GM19452 (cell line): ENCODE measurements at regions not wholly inside any gene's neighbourhood (a gene's known extent, or its start where the extent isn't known, plus 50 kb on each side); places are given as distances from the start of the nearest gene placed in this dataset.
"Not testable (repeated sequence)": the region's sequence is repeated elsewhere in the genome, so short reads cannot be mapped to it uniquely, and the experiment has no call there.

Experiments
- ATAC-seq: cut with Tn5 transposase; IDR thresholded peaks from one replicate; pipeline ENCODE4 v1.9.1; 2021; ENCODE audit not compliant: unreplicated experiment

- no peak for ATAC-seq
These were observed 251.4 kb upstream of the IL12B start for GRCh38 chr5:159581502-159582249.

GRCh38 chr5:159582756-159583541, 252.7 kb upstream of the IL12B start:
- ATAC-seq: no peak

GRCh38 chr5:159586921-159587320, 256.6 kb upstream of the IL12B start:
- no peak for ATAC-seq

GRCh38 chr5:159588941-159589340, 258.7 kb upstream of the IL12B start:
- no peak for ATAC-seq

- no peak for ATAC-seq
These were observed 263.3 kb upstream of the IL12B start for GRCh38 chr5:159593518-159594073.

- not testable (repeated sequence) for ATAC-seq
These were observed 265.3 kb upstream of the IL12B start for GRCh38 chr5:159595561-159595960.

- ATAC-seq: no peak
These were observed 270.9 kb upstream of the IL12B start for GRCh38 chr5:159601216-159601615.

GRCh38 chr5:159602434-159602833, 272.1 kb upstream of the IL12B start:
- no peak for ATAC-seq

GRCh38 chr5:159605585-159605984, 275.3 kb upstream of the IL12B start:
- no peak for ATAC-seq

GRCh38 chr5:159609359-159609758, 279.1 kb upstream of the IL12B start:
- no peak for ATAC-seq

GRCh38 chr5:159610966-159611579, 280.8 kb upstream of the IL12B start:
- ATAC-seq: no peak

GRCh38 chr5:159616952-159617351, 286.7 kb upstream of the IL12B start:
- ATAC-seq: no peak

GRCh38 chr5:159619826-159620225, 289.5 kb upstream of the IL12B start:
- no peak for ATAC-seq

GRCh38 chr5:159620853-159621540, 290.7 kb upstream of the IL12B start:
- no peak for ATAC-seq

GRCh38 chr5:159628703-159629102, 287.6 kb upstream of the ADRA1B start:
- ATAC-seq: no peak

- ATAC-seq: no peak
These were observed 287.1 kb upstream of the ADRA1B start for GRCh38 chr5:159629158-159629557.

- ATAC-seq: no peak
These were observed 285.7 kb upstream of the ADRA1B start for GRCh38 chr5:159630545-159630944.

GRCh38 chr5:159631001-159631400, 285.3 kb upstream of the ADRA1B start:
- ATAC-seq: no peak

- no peak for ATAC-seq
These were observed 283.4 kb upstream of the ADRA1B start for GRCh38 chr5:159632866-159633265.

GRCh38 chr5:159638481-159638880, 277.8 kb upstream of the ADRA1B start:
- no peak for ATAC-seq

- no peak for ATAC-seq
These were observed 277.2 kb upstream of the ADRA1B start for GRCh38 chr5:159638954-159639559.
